ENCODE measurements at regions not wholly inside any gene's neighbourhood (a gene's known extent, or its start where the extent isn't known, plus 50 kb on each side); places are given as distances from the start of the nearest gene placed in this dataset.
"Not testable (repeated sequence)": the region's sequence is repeated elsewhere in the genome, so short reads cannot be mapped to it uniquely, and the experiment has no call there.

DNA sequence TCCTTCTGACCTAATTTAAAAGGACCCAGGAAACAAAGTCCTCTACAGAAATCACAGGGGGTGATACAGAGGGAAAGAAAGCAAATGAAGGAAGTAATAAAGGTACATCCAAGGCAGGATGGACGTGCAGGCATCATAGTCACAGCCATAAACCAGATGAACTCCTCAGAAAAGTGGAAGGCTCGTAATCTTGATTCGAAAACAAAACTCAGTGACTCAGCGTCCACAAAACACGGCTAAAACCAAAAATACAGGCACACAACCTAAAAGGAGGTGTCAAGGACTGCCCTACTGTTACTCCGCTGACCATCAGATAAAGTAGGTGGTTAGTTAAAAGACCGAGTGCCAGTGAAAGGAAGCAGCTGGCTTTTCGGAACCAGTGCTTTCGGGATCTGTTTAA is 81.5 kb downstream of the TRIM69 start:
- H3K4me3 ChIP-seq (ENCODE audit: low read length); DNase-seq (ENCODE audit: low read depth): not testable (repeated sequence)

DNA sequence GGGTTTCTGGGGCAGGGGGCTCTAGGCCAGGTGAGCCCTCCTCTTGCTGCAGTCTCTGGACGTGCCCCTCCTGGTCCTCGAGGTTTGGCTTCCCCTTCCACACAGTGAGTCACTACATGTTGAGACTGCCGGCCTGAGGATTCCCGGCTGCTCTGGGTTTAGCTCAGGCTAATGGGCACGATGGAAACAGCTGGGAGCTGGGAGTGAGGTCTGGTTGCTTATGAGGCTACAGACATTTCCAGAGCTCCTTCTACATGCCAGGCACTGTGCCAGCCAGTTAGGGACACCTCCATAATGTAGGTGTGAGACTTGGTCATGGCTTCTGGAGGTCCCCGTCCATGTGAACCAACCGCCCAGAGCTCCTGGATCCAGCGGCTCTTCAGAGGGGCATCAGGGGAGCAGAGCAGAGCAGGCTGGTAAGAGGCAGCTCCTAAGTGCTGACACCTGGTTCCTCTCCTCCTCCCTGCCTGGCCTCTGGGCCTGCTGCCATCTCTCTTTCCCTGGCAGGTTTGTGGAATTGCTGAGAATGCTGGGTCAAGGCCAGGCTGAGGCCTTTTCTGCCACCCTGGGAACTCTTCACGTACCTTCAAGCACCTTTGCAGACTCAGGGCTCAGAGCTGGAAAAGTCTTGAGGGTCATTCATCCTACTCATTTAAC is 83.1 kb downstream of the TRIM69 start:
- DNase-seq (ENCODE audit: low read depth); H3K4me3 ChIP-seq (ENCODE audit: low read length): not testable (repeated sequence)

DNA sequence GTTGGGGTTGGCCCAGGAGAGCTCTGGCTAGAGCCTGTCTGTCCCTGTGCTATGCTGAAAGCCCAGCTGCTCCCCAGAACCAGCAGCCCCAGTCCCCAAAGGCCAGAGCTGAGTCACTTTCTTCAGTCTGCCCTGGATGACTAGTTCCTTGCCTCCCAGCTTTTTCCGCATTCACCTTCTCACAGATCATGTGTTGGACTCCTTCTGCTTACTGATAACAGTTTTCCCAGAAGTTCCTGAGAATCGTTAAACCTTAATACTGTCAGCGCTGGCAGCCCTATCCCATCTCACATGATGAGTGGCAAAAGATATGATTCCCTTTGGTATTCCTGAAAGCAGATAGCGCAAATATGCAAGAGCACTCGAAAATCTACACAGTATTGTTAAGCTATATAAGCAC is 84.2 kb downstream of the TRIM69 start:
- DNase-seq (ENCODE audit: low read depth); H3K4me3 ChIP-seq (ENCODE audit: low read length): not testable (repeated sequence)

DNA sequence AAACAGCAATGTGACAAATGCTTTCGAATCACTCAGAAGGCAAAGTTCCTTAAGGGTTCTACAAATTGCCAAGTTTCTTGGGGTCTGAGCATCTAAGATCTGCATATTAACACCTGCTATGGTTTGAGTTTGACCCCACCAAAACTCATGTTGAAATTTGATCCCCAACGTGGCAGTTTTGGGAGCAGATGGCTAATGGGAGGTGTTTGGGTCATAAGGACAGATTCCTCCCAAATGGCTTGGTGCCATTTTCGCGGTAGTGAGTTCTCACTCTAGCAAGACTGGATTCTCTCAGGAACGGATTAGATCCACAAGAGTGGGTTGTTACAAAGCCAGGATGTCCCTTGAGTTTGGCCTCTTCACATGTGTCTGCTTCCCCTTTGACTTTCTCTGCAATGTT is 84.6 kb downstream of the TRIM69 start:
- DNase-seq (ENCODE audit: low read depth); H3K4me3 ChIP-seq (ENCODE audit: low read length): not testable (repeated sequence)

DNA sequence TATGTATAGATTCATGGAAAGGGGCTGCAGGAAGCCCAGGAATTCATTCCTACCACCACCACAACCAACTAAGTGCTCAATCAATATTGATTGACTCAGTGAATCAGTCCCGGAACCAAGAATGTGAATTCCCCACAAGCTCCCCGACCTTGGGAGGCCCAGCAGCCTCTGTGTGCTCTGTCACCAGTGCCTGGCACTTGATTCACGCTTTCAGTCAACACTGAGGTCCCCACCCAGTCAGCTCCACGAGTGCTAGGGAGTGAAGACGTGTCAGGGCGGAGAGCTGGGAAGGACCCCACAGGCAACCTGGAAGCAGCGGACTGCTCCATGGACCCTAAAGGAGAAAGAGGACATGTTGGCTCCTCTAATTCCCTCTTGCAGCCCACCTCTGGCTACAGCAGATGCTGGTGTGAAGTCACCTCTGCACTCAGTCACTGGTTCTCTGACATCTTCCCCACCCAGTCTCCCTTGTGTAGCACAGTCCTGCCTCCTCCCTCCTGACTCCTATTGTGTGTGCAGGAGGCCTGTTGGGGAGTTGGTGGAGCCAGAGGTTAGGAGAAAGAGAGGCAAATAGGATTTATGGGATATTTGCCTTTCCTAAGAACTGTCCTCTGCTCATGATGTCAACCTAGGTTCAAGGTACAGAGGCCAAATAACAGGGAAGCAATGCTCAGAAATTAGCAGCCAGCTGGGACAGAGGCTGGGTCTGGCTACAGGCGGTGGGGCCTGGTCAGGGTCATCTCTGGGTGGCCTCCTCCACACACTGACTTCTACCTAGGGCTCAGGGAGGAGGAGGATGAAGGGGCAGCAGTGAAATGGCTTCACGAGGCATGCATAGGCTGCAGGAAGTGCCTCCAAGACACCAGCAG is 88.2 kb downstream of the TRIM69 start:
- not testable (repeated sequence) for H3K4me3 ChIP-seq (ENCODE audit: low read length); DNase-seq (ENCODE audit: low read depth)

- not testable (repeated sequence) for H3K4me3 ChIP-seq (ENCODE audit: low read length); DNase-seq (ENCODE audit: low read depth)
Measured at GRCh38 chr15:44826583-44826982, 90.3 kb downstream of the TRIM69 start.

DNA sequence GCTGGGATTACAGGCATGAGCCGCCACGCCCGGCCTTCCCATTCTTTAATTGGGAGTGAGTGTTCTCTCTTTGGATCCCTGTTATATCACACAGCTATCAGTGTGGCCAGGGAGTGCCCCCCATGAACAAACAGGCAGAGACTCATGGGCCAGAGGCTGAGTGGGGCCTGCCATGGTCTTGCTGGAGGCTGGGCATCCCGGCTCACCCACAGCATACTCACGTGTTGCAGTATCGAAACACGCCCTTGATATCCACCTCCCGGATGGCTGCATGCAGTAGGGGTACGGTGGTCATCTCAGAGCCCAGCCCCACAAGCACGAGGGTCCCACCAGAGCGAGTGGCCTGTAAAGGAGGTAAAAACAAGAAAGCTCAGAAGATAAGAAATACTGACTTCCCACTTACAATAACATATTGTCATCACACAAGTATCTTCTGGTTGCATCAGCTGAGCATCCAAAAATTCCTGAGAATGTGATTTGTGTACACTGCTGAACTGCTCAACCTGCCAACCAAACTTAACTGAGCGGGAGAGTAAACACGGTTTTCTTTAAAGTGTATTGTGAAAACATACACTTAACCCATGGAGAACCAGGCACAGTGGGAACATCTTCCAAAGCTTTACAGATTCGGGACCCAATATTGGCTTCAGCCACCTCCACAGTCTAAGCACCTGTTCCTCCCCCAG is 92.0 kb downstream of the TRIM69 start:
- not testable (repeated sequence) for DNase-seq (ENCODE audit: low read depth); H3K4me3 ChIP-seq (ENCODE audit: low read length)

GRCh38 chr15:44829150-44829549 is 92.8 kb downstream of the TRIM69 start:
- not testable (repeated sequence) for DNase-seq (ENCODE audit: low read depth)

GRCh38 chr15:44830692-44831408 is 94.5 kb downstream of the TRIM69 start:
- not testable (repeated sequence) for H3K4me3 ChIP-seq (ENCODE audit: low read length)
- DNase-seq (ENCODE audit: low read depth): peak; percentile 19

More at GRCh38 chr15:44829150-44829549, 92.8 kb downstream of the TRIM69 start:
- not testable (repeated sequence) for H3K4me3 ChIP-seq (ENCODE audit: low read length)

- not testable (repeated sequence) for H3K4me3 ChIP-seq (ENCODE audit: low read length); DNase-seq (ENCODE audit: low read depth)
Measured at GRCh38 chr15:44831409-44831741, 95.0 kb downstream of the TRIM69 start.

GRCh38 chr15:44832133-44832532 is 95.8 kb downstream of the TRIM69 start:
- H3K4me3 ChIP-seq (ENCODE audit: low read length); DNase-seq (ENCODE audit: low read depth): not testable (repeated sequence)

GRCh38 chr15:44833081-44833480 is 96.8 kb downstream of the TRIM69 start:
- H3K4me3 ChIP-seq (ENCODE audit: low read length); DNase-seq (ENCODE audit: low read depth): not testable (repeated sequence)

GRCh38 chr15:44833761-44834160 is 97.4 kb downstream of the TRIM69 start:
- not testable (repeated sequence) for H3K4me3 ChIP-seq (ENCODE audit: low read length); DNase-seq (ENCODE audit: low read depth)

DNA sequence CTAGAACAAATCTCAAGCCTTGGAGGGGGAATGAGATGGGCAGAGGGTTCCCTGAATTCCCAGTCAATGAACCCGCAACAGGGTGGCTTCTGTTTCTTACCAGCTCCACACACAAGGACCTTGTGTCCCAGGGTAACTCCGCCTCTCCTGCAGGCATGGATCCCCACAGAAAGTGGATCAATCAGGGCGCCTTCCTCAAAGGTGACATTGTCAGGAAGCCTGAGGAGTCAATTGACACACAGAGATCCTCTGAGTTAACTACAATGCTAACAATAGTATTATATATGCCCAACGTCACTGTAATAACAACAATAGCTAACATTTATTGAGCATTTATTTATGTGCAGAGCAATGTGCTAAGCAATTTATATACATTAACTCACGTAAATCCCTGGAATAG is 98.8 kb downstream of the TRIM69 start:
- not testable (repeated sequence) for H3K4me3 ChIP-seq (ENCODE audit: low read length); DNase-seq (ENCODE audit: low read depth)
